Amniotic stem cell (primary cell): ENCODE measurements at regions not wholly inside any gene's neighbourhood (a gene's known extent, or its start where the extent isn't known, plus 50 kb on each side); places are given as distances from the start of the nearest gene placed in this dataset.

Experiments
- DNase-seq: peaks from one replicate; lab custom pipeline; 2025; lab: John Stamatoyannopoulos, UW

DNA sequence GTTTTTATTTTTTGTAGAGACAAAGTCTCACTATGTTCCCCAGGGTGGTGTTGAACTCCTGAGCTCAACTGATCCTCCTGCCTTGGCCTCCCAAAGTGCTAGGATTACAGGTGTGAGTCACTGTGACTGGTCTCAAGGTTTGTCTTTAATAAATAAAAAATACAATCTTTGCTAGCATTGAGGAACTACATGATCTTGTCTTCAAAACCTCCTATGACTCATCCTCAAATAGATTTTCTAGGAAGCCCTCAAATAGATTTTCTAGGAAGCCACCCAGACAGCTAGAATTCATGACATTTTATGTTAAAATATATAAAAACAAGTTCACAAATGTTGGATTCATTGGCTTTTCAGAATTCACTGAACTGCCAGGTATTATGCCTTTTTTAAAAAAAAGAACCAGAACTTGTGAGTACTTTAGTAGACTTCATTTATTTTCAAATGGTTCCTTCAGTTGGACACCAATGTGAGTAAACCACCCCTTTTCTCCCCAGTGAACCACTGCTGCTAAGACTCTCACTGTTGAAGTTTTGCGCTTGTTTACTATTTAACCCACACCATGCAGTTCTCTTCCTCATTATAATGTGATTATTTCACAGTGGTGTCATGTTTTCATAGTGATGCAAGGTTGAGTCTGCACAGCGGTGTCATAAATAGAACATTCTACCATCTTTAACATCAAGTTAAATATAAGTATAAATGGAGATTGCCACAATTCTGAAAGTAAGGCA is 303.9 kb downstream of the CASP12 start:
- DNase-seq, result no peak

DNA sequence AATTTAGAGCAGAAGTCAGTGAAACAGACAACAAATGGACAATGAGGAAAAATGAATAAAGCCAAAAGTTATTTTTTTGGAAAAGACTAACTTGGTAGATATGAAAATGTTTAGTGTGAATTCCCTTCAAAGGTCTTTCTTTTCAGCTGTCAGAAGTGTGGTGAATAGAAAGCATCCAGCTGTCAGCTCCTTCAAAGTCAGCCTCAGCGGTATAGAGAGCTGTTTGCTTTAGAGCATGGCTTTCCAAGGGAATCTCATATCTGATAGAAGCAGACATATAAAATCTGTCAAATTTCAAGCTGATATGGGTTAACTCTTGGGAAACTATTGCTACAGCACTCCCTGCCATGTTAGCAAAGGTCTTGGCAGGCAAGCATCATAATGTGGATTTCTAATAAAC is 309.3 kb downstream of the CASP12 start:
- no peak for DNase-seq

DNA sequence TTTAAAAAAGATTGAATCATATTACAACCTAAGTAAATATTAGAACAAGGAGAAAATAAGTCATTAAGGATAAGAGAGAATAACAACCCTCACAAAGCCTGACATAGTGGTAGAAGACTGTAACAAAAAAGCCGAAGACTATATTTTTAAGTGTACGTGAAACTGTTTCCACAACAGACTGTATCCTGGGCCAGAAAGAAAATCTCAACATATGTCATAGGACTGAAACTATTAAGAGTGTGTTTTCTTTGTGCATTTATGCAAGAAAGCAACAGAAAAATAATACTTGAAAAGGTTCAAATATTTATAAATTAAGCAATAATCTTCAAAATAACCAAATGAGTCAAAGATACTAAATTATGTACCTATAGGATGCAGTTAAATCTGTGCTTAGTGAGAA is 309.8 kb downstream of the CASP12 start:
- DNase-seq, result no peak

DNA sequence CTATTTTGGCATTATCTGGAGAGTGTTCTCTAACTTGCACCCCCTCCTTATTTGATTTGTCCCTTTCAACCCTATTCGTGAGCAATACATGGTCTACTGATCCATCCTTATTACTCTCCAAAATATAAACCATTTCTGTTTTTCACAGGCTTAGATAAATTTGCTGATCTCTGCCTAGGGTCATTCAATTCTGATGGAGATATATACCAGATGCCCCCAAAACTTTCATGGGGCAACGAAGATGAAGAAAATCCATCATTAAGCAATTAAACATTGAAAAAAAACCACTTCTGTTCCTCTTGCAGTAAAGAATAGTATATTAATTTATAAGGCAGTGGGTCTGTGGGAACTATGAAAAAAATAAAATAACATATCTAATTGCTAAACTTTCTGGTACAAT is 313.4 kb downstream of the CASP12 start:
- DNase-seq, result no peak

DNA sequence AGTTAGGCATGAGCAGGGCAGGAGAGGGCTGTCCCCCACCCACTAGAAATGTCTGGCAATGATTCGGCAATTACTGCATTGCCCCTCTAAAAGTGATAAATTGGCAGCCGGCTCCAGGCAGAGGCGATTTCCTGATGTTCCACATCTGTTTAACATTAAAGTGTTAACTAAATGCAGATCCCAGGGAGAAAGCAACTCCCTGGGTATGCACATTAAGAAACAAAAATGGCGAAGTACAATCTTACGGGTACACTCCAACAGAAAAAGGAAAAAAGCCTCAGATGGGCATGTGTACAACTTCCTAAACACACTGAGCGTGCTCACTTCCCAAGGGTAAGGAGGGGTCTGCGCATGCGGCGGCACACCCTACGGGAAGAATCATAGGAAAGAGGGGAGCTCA is 314.4 kb downstream of the CASP12 start:
- no peak for DNase-seq

DNA sequence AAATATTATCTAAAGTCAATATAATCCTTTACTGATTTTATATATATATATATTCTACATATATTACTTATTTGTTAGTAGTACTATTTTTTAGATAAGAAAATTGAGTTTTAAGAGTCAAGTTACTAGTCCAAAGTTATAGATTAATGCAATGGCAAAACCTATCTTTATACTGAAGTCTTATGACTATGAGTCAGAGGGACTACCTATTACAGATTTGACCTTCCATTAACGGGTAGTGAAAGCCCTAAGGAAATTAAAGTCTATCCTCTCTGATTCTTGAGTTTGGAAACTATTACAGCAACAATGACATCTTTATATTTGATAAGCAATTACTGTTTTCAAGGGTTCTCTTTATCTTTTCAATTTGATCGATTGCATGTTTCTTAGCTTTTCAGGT is 315.8 kb downstream of the CASP12 start:
- no peak for DNase-seq

DNA sequence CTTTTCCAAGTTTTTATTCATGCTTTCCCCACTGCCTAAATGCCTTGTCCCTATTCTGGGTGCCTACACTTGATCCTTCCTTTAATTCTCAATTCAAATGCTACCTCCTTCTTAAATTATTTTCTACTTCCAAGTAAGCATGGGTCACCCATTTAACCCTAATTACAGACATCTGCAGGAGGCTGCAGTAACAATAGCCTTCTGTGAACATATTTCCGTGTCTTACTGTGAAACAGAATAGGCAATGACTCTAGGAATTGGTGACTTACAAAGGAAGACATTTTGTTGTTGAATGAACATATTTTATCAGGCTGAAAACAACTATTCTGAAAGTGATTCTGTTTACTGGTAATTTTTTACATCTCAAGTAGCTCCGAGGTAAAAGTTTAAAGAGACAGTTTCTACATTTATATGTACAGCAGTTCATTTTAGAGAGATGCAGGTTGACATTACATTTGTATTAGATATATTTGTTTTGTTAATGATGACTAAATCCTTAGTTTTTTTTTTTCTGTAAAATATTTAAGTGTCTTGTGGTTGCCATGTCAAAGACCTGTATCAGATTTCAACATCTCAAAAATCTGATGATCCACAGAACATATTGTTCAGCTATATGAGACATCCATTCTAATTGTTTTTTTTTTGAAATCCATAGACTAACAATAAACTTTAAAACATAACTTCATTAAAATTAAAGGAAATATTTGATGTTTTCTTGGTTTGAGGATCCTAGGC is 316.8 kb downstream of the CASP12 start:
- DNase-seq, result no peak

DNA sequence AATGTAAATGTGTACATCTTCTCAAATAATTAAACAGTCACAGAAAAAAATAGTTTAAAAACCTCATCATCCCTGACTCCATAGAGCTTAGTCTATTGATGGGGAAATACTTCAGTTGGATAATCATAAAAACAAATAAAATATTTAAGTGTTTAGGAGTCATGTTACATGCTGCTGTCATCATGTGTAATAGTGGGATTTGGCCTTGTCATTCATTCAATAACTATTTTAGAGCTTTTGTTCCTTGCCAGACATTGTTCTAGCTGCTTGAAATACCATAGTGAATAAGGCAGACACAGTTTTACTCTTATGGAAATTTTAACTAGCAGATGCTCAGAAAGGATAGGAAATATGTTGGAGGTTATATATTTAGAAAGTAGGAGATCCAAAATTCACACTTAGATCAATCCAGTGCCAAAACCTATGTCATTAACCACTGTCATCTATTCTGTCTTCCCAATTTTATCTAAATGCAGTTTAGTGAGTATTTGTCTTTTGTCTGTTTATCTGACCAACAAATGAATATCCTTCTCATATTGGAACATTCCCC is 324.7 kb downstream of the CASP12 start:
- no peak for DNase-seq

DNA sequence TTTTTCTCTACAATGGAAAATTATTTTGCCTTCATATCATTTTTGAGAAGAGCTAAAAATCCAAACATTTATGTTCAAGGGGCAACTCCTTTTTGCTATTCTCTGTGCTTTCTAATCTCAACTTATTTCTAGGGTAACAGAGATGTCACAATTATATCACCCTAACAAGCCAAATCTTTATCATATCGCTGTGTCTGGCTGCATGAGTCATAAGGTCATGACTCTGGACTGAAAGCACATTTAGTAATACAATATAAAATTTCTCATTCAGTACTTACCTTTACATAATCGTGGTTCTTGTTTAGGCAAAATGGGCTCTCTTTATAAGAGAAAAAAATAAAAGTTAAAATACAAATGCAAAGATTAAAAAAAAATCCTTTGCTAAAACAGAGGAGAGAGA is 326.0 kb downstream of the CASP12 start:
- no peak for DNase-seq

DNA sequence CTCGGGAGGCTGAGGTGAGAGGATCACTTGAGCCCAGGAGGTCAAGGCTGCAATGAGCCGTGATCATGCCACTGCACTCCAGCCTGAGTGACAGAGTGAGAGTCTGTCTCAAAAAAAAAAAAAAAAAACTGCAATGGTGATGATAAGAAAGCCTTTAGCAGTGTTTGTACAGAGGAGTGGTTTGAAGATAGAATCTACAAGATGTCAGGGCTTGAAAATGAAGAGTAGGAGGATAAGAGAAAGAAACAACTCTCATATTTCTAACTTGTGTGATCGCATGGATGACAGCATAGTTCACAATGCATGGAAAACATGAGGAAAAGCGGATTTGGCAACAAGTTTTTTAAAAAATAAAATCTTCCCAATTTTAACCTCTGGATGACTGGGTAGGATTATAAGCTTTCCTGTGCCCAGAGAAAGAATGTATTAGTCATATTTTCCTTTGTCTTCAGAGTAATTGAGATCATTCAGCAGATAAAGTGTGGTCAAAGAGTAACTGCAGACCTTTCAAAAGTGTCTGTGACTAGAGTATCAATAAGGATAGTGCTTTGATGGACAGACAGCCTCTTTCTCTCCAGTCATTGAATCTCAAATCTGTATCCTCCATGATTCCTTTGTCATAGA is 328.1 kb downstream of the CASP12 start:
- peak; percentile 12 for DNase-seq

DNA sequence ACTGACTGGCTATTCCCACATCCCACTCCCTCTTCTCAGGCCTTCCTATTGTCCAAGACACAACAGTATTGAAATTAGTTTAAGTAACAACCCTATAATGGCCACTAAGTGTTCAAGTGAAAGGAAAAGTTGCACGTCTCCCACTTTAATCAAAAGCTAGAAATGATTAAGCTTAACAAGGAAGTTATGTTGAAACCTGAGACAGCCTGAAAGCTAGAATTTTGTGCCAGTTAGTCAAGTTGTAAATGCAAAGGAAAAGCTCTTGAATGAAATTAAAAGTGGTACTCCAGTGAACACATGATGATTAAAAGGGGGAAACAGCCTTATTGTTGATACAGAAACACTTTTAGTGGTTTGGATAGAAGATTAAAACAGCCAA is 332.7 kb downstream of the CASP12 start:
- no peak for DNase-seq

DNA sequence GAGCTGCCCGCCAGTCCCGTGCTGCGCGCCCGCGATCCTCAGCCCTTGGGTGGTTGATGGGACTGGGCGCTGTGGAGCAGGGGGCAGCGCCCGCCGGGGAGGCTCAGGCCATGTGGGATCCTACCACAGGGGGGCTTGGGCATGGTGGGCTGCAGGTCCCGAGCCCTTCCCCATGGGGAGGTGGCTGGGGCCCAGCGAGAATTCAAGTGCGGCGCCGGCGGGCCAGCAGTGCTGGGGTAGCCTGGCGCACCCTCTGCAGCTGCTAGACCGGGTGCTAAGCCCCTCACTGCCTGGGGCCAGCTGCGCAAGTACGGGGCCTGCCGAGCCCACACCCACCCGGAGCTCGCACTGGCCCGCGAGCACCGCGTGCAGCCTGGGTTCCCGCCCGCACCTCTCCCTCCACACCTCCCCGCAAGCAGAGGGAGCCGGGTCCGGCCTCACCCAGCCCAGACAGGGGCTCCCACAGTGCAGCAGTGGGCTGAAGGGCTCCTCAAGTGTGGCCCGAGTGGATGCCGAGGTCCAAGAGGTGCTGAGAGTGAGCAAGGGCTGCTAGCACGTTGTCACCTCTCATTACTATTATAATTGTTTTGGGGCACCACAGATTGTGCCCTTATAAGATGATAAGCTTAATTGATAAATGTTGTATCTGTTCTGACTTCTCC is 333.2 kb downstream of the CASP12 start:
- DNase-seq, result no peak

DNA sequence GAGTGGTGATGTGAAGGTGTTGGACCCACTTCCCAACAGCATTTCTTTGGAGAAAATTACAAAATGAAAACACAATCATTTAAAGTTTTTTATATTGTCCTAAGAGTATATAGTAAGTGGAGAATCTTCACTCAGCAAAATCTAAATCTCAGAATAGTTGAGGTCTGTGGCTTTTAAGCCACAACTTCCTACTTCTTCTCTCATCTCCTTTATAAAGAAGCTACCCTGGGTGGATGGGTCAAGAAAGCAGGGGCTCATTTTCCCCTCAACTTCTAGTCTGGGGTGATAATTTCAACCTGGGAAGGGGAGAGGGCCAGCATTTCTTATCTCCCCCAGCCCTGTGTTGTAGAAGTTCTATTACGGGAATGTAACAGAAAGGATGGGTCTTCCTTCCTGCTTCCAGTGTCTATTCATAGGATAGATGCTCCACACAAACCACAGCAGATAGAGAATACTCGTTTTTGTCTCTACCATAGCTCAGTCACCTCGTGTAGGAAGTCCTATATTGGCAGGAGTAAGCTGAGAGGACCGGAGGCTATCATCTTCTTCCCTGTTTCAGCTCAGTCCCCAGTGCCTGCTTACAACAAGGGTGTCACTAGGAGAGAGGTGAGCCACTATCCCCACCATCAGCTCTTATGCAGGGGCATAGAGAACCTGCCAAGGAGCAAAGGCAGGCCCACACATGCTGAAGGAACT is 341.5 kb downstream of the CASP12 start:
- no peak for DNase-seq

DNA sequence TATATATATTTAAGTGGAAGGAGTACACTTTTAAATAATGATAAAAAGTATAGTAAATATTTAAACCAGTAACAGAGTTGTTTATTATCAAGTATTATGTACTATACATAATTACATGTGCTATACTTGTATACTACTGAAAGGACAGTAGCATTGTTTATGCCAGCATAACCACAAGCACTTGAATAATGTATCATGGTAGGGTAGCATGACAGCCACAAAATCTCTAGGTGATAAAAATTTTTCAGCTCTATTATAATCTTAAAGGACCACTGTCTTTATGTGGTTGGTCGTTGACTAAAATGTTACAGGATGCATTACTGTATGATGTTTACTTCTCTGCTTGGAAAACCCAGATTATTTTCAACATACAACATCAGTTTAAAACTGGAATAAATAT is 349.2 kb downstream of the CASP12 start:
- no peak for DNase-seq

DNA sequence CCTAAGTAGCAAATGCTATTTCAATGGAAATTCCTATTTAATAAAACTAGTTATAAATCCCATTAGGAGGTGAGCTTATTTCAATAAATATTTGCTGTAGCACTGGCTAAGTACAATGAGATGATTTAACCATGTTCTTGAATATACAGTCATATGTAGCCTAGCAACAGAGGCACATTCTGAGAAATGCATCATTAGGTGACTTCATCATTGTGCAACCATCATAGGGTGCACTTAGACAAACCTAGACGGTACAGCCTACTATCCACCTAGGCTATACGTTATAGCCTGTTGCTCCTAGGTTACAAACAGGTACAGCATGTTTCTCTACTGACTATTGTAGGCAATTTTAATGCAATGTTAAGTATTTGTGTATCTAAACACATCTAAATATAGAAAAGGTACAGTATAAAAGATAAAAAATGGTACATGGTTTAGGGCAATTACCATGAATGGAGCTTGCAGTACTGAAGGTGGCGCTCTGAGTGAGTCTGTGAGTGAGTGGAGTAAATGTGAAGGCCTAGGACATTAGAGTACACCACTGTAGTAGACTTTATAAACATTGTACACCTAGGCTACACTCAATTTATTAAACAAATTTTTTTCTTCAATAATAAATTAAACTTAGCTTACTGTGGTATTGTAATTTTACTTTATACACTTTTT is 350.1 kb downstream of the CASP12 start:
- DNase-seq, result no peak

DNA sequence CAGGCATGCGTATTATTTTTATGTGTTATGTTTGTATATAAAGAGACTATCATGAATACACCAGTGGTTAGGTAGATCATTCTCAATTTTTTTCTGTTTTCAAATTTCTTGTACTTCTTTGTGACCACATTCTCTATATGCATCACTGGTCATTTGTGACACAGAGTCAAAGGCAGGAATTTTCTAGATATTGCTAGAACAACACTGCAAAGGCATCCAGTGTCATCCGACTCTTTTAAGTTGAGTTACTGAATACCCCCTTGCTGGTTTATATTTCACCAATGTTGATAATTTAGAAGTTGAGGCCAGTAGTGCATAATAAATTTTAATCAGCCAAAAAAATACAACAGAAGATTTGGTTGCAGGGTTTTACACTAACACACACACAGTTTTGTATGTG is 351.8 kb downstream of the CASP12 start:
- no peak for DNase-seq

DNA sequence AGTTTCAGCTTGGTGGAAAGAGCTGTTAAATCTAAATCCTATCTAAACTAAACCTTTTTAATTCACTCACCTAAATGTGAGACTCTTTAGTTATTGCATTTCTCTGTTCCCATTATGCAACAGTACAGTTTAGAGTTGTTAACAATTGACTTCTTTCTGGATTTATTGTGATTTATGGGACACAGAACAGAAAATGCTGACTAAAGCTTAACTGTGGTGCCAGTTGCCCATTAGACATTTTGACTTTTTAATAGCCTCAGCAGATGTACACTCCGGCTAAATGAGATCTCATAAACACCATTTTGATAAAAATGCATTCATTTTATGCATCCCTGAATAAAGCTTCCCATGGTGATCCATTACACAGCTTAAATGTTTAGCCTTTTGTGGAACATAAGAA is 356.6 kb downstream of the CASP12 start:
- no peak for DNase-seq

DNA sequence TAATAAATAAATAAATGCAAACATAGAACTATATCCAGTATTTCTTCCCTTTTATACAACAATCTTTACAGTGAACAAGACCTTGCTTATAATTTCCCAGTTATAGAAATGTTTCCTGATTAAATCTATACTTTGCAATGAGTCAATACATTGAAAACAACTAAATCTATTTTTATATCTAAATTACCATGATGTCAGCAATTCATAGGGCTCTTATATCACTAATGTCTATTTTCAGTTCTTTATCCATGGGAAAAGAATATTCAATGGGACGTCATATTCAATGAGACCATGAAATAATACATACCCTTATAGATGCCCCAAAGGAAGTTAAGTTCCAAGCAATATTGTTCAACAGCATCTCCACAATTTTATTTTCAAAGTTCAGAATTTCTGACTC is 359.9 kb downstream of the CASP12 start:
- no peak for DNase-seq

DNA sequence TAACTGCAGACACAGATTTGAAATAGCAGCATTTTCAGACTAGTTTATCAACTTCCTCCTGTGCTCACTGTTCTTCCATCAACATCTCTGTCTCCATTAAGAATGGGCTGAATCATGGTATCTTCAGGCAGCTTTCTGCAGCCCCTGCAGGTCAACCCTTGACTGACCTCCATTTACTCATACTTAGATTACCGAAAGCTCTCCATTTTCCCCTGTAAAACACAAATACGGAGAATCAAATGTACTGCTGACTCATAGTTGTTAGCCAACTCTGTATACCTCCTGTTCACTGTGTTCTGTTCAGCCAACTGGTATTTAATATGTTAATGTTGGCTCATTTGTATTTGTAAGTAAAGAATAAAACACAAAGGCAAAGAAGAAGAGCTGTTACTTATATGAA is 364.0 kb downstream of the CASP12 start:
- DNase-seq, result no peak

DNA sequence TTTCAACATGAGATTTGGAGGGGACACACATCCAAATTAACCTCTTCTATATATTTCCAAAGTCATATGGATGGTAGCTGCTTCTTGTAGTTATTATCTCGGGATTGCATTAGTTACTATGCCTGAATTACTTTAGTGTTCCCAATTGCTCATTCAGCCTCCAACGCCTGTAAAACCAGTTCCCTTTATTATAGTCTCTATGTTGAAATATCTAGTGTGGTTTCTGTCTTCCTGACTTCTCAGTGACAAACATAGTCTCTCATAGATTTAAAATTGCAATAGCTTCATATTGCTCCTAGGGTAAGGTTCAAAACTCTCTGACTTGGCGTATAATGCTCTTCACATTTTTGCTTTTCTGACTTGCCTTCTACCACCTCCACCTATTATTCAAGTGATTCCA is 366.4 kb downstream of the CASP12 start:
- no peak for DNase-seq

DNA sequence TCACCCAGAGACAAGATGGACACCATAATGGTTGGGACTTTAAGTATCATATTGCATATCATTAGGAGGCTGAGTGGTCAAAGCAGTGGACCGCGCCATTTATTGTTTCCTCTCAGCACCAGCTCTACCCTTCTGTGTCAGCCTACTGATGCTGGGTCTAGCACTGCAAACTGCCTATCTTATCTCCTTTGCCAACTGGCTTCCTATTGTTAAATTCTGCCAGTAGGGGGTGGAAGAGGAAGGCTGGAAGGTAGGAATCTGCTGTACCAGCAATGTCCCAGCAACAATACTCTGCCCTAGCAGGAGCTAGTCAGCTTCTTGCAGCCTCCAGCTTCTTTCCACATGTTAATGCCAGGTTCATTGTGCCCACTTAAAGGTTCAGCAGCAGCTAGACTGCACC is 367.1 kb upstream of the PDGFD start:
- DNase-seq, result no peak
